ENCODE measurements at regions not wholly inside any gene's neighbourhood (a gene's known extent, or its start where the extent isn't known, plus 50 kb on each side); places are given as distances from the start of the nearest gene placed in this dataset.

DNA sequence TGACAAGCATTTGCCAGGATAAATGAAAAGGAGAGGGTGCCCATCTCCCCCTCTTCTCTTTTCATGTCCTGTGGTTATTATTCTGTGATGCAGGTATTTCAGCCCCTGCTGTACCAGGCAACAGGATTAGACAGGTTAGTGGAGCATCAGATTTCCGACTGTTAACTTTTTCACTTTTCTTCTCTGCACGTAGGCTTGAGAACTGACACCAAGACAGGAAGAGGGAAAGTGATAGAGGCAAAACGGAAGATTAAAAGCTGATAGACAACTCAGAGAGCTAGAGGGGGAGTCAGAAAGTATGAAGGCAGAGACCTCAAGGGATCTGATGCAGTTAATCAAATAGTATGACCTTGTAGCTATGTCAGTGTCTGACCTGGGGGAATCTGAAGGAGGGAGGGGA lies 132.8 kb downstream of the SOX9 start:
- dilution Hi-C loops (cut with MboI; ENCODE audit: extremely low pct_ligation_motif_present, low sequenced_read_pairs) (no loop called here), intact Hi-C loops (cut with micrococcal nuclease) (no loop called here)
- no peak for TF ChIP-seq FOS (IDR thresholded peaks at IDR 0.05; ENCODE audit: borderline replicate concordance, insufficient read depth, low read length)
- no peak for TF ChIP-seq EZH2 (IDR thresholded peaks at IDR 0.05; ENCODE audit: borderline replicate concordance, low read depth, low read length, severe bottlenecking)
- TF ChIP-seq MYC (IDR thresholded peaks at IDR 0.05; ENCODE audit: low read depth, low read length): no peak
- TF ChIP-seq, protein P1, sequence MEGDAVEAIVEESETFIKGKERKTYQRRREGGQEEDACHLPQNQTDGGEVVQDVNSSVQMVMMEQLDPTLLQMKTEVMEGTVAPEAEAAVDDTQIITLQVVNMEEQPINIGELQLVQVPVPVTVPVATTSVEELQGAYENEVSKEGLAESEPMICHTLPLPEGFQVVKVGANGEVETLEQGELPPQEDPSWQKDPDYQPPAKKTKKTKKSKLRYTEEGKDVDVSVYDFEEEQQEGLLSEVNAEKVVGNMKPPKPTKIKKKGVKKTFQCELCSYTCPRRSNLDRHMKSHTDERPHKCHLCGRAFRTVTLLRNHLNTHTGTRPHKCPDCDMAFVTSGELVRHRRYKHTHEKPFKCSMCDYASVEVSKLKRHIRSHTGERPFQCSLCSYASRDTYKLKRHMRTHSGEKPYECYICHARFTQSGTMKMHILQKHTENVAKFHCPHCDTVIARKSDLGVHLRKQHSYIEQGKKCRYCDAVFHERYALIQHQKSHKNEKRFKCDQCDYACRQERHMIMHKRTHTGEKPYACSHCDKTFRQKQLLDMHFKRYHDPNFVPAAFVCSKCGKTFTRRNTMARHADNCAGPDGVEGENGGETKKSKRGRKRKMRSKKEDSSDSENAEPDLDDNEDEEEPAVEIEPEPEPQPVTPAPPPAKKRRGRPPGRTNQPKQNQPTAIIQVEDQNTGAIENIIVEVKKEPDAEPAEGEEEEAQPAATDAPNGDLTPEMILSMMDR (IDR thresholded peaks at IDR 0.05; ENCODE audit: extremely low read depth in 1 of 2, insufficient read depth in 1 of 2, low read depth in 1 of 2, low read length in 2 of 2): no peak
- TF ChIP-seq MAX (IDR thresholded peaks at IDR 0.05; ENCODE audit: insufficient read depth, insufficient read length): no peak
- TF ChIP-seq JUN (IDR thresholded peaks at IDR 0.05; ENCODE audit: borderline replicate concordance, insufficient read depth, insufficient read length, low read depth): no peak
- H4K20me1 ChIP-seq (replicated peaks; ENCODE audit: control insufficient read depth, extremely low read depth, insufficient read depth, low read length): no peaks in the 10 kb centered on the region
- H3K4me1 ChIP-seq (ENCODE audit: control insufficient read depth, extremely low read depth, insufficient read depth, low read length): no peaks in the 10 kb centered on the region
- no peak overlapping the region for H3K4me3 ChIP-seq (replicated peaks in 1 of 3; ENCODE audit: insufficient read depth in 1 of 3, low read depth in 1 of 3, low read length in 3 of 3)
- H3K9me3 ChIP-seq (replicated peaks; ENCODE audit: control insufficient read depth, insufficient read depth, low read length): no peaks in the 10 kb centered on the region
- H3K27ac ChIP-seq (ENCODE audit: insufficient read depth, low read depth, low read length): no peak overlapping the region
- DNase-seq (ENCODE audit: low read depth, low spot score): no peak
- no TSS peak for BruUV-seq (replicated peaks)
- no peak overlapping the region for H3K9ac ChIP-seq (replicated peaks; ENCODE audit: extremely low read depth, insufficient read depth, low read length)
- H3K4me2 ChIP-seq (ENCODE audit: insufficient read depth, low read length): no peak overlapping the region
- no peak overlapping the region for H2AFZ ChIP-seq (ENCODE audit: low read depth, low read length)
- CTCF ChIA-PET: interaction anchor here (1.7 kb wide), 1 partner anchor 10 kb away, joined by 3 read pairs; no protein-coding TSS in a partner anchor
- POLR2A ChIA-PET: no interaction called here
- H3K79me2 ChIP-seq (ENCODE audit: control insufficient read depth, insufficient read depth, low read length): no peaks in the 10 kb centered on the region
- H3K27me3 ChIP-seq (ENCODE audit: control insufficient read depth in 2 of 2, insufficient read depth in 2 of 2, low read length in 2 of 2): no peaks in the 10 kb centered on the region
- no peaks in the 10 kb centered on the region for H3K36me3 ChIP-seq (ENCODE audit: control insufficient read depth in 2 of 2, extremely low read depth in 1 of 2, insufficient read depth in 2 of 2, low read length in 2 of 2)
- no peaks in the 10 kb centered on the region for H3K9me1 ChIP-seq (replicated peaks; ENCODE audit: control insufficient read depth, extremely low read depth, insufficient read depth, low read length)
- FAIRE-seq: no peak
